ENCODE measurements at regions not wholly inside any gene's neighbourhood (a gene's known extent, or its start where the extent isn't known, plus 50 kb on each side); places are given as distances from the start of the nearest gene placed in this dataset.

DNA sequence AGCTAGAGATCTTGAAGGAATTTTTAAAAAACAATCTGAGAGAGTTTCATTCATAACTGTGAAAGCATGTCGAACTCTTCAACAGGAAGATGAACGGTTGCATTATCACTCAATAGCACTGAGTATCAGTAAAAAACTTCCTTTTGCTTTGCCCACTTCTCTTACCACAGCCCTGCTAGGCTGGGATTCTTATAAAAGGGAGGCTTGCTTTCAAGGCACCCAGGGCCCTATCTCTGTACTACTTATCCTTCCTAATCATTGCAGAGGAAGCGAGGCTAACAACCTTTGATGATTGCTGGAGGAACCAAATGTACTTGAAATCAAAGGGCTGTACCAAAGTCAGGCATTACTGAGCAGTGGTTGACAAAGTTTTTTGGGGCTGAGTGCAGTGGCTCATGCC, 71.2 kb downstream of the SNRPE start:
- Histone ChIP-seq H3K56ac (replicated peaks; ENCODE audit: insufficient read length, low read depth, low read length) (no peak overlapping the region), H3K14ac (ENCODE audit: insufficient read length) (no peak overlapping the region), H2BK120ac (replicated peaks; ENCODE audit: low read depth, low read length) (no peak overlapping the region), H3K79me2 (ENCODE audit: control insufficient read depth in 1 of 2, insufficient read depth in 2 of 2, low read length in 2 of 2) (no peaks in the 10 kb centered on the region), H3K9ac (replicated peaks in 1 of 4; ENCODE audit: extremely low read depth in 1 of 4, low read depth in 3 of 4, low read length in 3 of 4) (no peak overlapping the region), H4K5ac (ENCODE audit: insufficient read length, low read depth, low read length) (no peak overlapping the region), H3K4me2 (ENCODE audit: insufficient read depth in 1 of 2, low read depth in 2 of 2, low read length in 2 of 2) (no peak overlapping the region), H3K36me3 (ENCODE audit: control insufficient read depth in 2 of 4, insufficient read depth in 4 of 4, low read length in 3 of 4) (no peaks in the 10 kb centered on the region), H2BK12ac (ENCODE audit: low read depth, low read length) (no peak overlapping the region), H3K23me2 (ENCODE audit: low read depth, low read length) (peaks cover 3% of the 10 kb centered on the region; the same call in 1 of the 2 replicates), H3K4ac (replicated peaks; ENCODE audit: insufficient read length, low read depth, low read length) (no peak overlapping the region), H2BK15ac (ENCODE audit: low read length) (no peak overlapping the region), H4K20me1 (replicated peaks in 1 of 2; ENCODE audit: control insufficient read depth in 1 of 2, insufficient read depth in 2 of 2, low read length in 2 of 2) (no peaks in the 10 kb centered on the region), H2AK5ac (ENCODE audit: low read depth, low read length) (no peak overlapping the region), H3K27me3 (replicated peaks in 1 of 4; ENCODE audit: control insufficient read depth in 3 of 4, extremely low read depth in 1 of 4, insufficient read depth in 3 of 4, low read length in 3 of 4) (no peaks in the 10 kb centered on the region), H4K91ac (replicated peaks; ENCODE audit: insufficient read length, low read length) (no peak overlapping the region), H2BK20ac (ENCODE audit: low read length) (no peak overlapping the region), H3K23ac (ENCODE audit: insufficient read length) (no peak overlapping the region), H3K4me3 (ENCODE audit: extremely low read depth in 1 of 4, insufficient read depth in 2 of 4, low read depth in 3 of 4, low read length in 4 of 4) (no peak overlapping the region), H2BK5ac (ENCODE audit: low read depth, low read length) (no peak overlapping the region), H3K4me1 (replicated peaks in 1 of 4; ENCODE audit: control insufficient read depth in 3 of 4, insufficient read depth in 4 of 4, low read length in 3 of 4) (no peaks in the 10 kb centered on the region), H3K27ac (ENCODE audit: low read depth, low read length) (no peak overlapping the region), H4K8ac (ENCODE audit: extremely low read depth, insufficient read depth, low read length) (no peak overlapping the region), H3K18ac (ENCODE audit: extremely low read depth, low read length) (no peak overlapping the region), H3K9me3 (ENCODE audit: insufficient read depth in 2 of 2, low read depth in 1 of 2, low read length in 1 of 2) (no peaks in the 10 kb centered on the region), H3K79me1 (ENCODE audit: low read depth, low read length) (no peaks in the 10 kb centered on the region), H2AFZ (ENCODE audit: low read length) (no peak overlapping the region)
- ChIA-PET CTCF (ENCODE audit: partially characterized antibody) (no interaction called here), POLR2A (ENCODE audit: partially characterized antibody) (no interaction called here)
- TF ChIP-seq TAF7 (optimal IDR thresholded peaks at IDR 0.05; ENCODE audit: borderline replicate concordance, low read depth, low read length) = no peak
- no peak for TF ChIP-seq CREB1 (IDR thresholded peaks at IDR 0.05)
- FAIRE-seq = no peak
- WGBS, 2 experiments (ENCODE audit: extremely low coverage in 1 of 2, insufficient coverage in 1 of 2, insufficient read length in 1 of 2, insufficient replicate concordance in 2 of 2, low coverage in 1 of 2, low lambda C conversion rate in 2 of 2, missing lambda C conversion rate in 1 of 2) = 98% methylated on average over 3 of the region's 3 CpGs; no CpG with 5 or more reads in 1 of the 2 experiments
- DNase-seq (ENCODE audit: low read depth in 1 of 2, low spot score in 2 of 2) = no peak
